SK-N-SH (cell line): ENCODE measurements at regions not wholly inside any gene's neighbourhood (a gene's known extent, or its start where the extent isn't known, plus 50 kb on each side); places are given as distances from the start of the nearest gene placed in this dataset.

Experiments used
- CTCF ChIA-PET: fragments of 300-600, 350-600 bp; formaldehyde crosslinking; extraction: SDS; loops from one replicate; lab custom pipeline; 2021; lab: Yijun Ruan, JAX
- POLR2A ChIA-PET: fragments of 350-600 bp; sonication (Branson Sonifier 250); formaldehyde crosslinking; extraction: SDS; loops from one replicate; lab custom pipeline; 2020; ENCODE audit warnings: antibody characterized with exemption, inconsistent platforms; lab: Yijun Ruan, JAX
- DNase-seq: peaks from one replicate; pipeline ENCODE4 v3.0.0; 2012
- H2AFZ ChIP-seq: fragments of 200-600 bp; sonication (generic); 2 replicates; pipeline ENCODE4 v1.8.1; 2016; ENCODE audit warnings: antibody characterized with exemption, mild to moderate bottlenecking, low read depth
- H3F3A ChIP-seq: fragments of 200-600 bp; sonication (generic); replicated peaks from 2 replicates; pipeline ENCODE3; 2016; ENCODE audit warnings: antibody characterized with exemption, mild to moderate bottlenecking; ENCODE audit not compliant: insufficient read depth
- H3K27ac ChIP-seq, 2 experiments: fragments of 200-500 bp in 1 of 2; fragments of 200-600 bp in 1 of 2; sonication (Bioruptor generic) in 1 of 2; sonication (generic), shearing (Covaris generic) in 1 of 2; 2 replicates each; pipeline versions ENCODE4 v1.5.1 to v1.6.1; 2014 to 2016; ENCODE audit warnings: low read depth in 2 of 2, inconsistent platforms in 1 of 2, low read length in 1 of 2, mild to moderate bottlenecking in 1 of 2, mixed read lengths in 1 of 2
- H3K27me3 ChIP-seq: fragments of 200-600 bp; sonication (generic), shearing (Covaris generic); 2 replicates; pipeline ENCODE4 v1.6.1; 2016; ENCODE audit warnings: mixed run types; ENCODE audit not compliant: insufficient read depth
- H3K36me3 ChIP-seq, 2 experiments: fragments of 200-500 bp in 1 of 2; fragments of 200-600 bp in 1 of 2; sonication (Bioruptor generic) in 1 of 2; sonication (generic) in 1 of 2; replicated peaks in 1 of 2; 2 replicates each; pipeline versions ENCODE3 to v1.5.1; 2014 to 2016; ENCODE audit warnings: low read length in 1 of 2, mild to moderate bottlenecking in 1 of 2; ENCODE audit not compliant: insufficient read depth in 2 of 2, control insufficient read depth in 1 of 2
- H3K4me1 ChIP-seq, 2 experiments: fragments of 200-500 bp in 1 of 2; fragments of 200-600 bp in 1 of 2; sonication (Bioruptor generic) in 1 of 2; sonication (generic), shearing (Covaris generic) in 1 of 2; 2 replicates each; pipeline versions ENCODE4 v1.5.1 to v1.6.1; 2014 to 2016; ENCODE audit warnings: low read depth in 1 of 2, low read length in 1 of 2, mixed run types in 1 of 2; ENCODE audit not compliant: insufficient read depth in 2 of 2, control insufficient read depth in 1 of 2
- H3K4me2 ChIP-seq: fragments of 200-600 bp; sonication (generic), shearing (Covaris generic); 2 replicates; pipeline ENCODE4 v1.6.1; 2017; ENCODE audit warnings: mixed run types
- H3K4me3 ChIP-seq, 2 experiments: fragments of 200-500 bp in 1 of 2; fragments of 200-600 bp in 1 of 2; sonication (Bioruptor generic) in 1 of 2; sonication (generic), shearing (Covaris generic) in 1 of 2; 2 replicates each; pipeline versions ENCODE4 v1.5.1 to v1.8.1; 2014 to 2016; ENCODE audit warnings: low read depth in 2 of 2, inconsistent platforms in 1 of 2, low read length in 1 of 2, mild to moderate bottlenecking in 1 of 2, mixed read lengths in 1 of 2, moderate library complexity in 1 of 2
- H3K79me2 ChIP-seq: fragments of 200-600 bp; sonication (generic); 2 replicates; pipeline ENCODE4 v1.8.1; 2017; ENCODE audit warnings: mild to moderate bottlenecking; ENCODE audit not compliant: insufficient read depth
- H3K9ac ChIP-seq: fragments of 200-600 bp; sonication (generic); 2 replicates; pipeline ENCODE4 v1.6.1; 2017; ENCODE audit warnings: mixed run types
- H3K9me2 ChIP-seq: fragments of 200-600 bp; sonication (generic); 2 replicates; pipeline ENCODE4 v1.6.1; 2017; ENCODE audit warnings: mixed run types
- H3K9me3 ChIP-seq: fragments of 200-600 bp; sonication (generic); 2 replicates; pipeline ENCODE4 v1.6.1; 2017; ENCODE audit warnings: mixed run types, mild to moderate bottlenecking, moderate library complexity
- H4K20me1 ChIP-seq: fragments of 200-600 bp; sonication (generic); 2 replicates; pipeline ENCODE4 v1.6.1; 2017; ENCODE audit warnings: mild to moderate bottlenecking, mixed run types; ENCODE audit not compliant: insufficient read depth
- CHD2 ChIP-seq: fragments of 150-350 bp; IDR thresholded peaks from 2 replicates; pipeline ENCODE4 v1.6.1; 2018; ENCODE audit warnings: low read length; ENCODE audit not compliant: partially characterized antibody
- CTCF ChIP-seq: fragments of 200-600 bp; sonication (generic); IDR thresholded peaks from 2 replicates; pipeline ENCODE4 v1.6.1; 2017; ENCODE audit warnings: antibody characterized with exemption, mild to moderate bottlenecking, moderate library complexity
- EZH2phosphoT487 ChIP-seq: fragments of 200-600 bp; sonication (generic); IDR thresholded peaks from 2 replicates; pipeline ENCODE4 v1.6.1; 2017; ENCODE audit warnings: low read depth, mixed run types, mild to moderate bottlenecking, antibody characterized with exemption, moderate library complexity, borderline replicate concordance
- FOXJ3 ChIP-seq: sonication (generic); formaldehyde crosslinking; IDR thresholded peaks from 2 replicates; pipeline ENCODE4 v1.5.1; 2020; ENCODE audit warnings: mild to moderate bottlenecking, missing genetic modification reagents
- FOXM1 ChIP-seq: IDR thresholded peaks from 2 replicates; pipeline ENCODE4 v1.4.0; 2012; ENCODE audit warnings: low read depth, mild to moderate bottlenecking
- GABPA ChIP-seq: IDR thresholded peaks from 2 replicates; pipeline ENCODE4 v1.4.0; 2012; ENCODE audit warnings: low read depth, mild to moderate bottlenecking
- GATA2 ChIP-seq: sonication (generic); formaldehyde crosslinking; IDR thresholded peaks from 2 replicates; pipeline ENCODE4 v1.5.0; 2020; ENCODE audit warnings: mild to moderate bottlenecking, missing genetic modification reagents
- IRF3 ChIP-seq: fragments of 150-350 bp; IDR thresholded peaks from 2 replicates; pipeline ENCODE4 v1.6.1; 2016; ENCODE audit warnings: mild to moderate bottlenecking, low read depth, low read length
- MAX ChIP-seq: IDR thresholded peaks from 2 replicates; pipeline ENCODE4 v1.4.0; 2012; ENCODE audit warnings: low read depth
- MEF2A ChIP-seq: IDR thresholded peaks from 2 replicates; pipeline ENCODE4 v1.4.0; 2012; ENCODE audit warnings: low read depth, borderline replicate concordance
- MXI1 ChIP-seq: IDR thresholded peaks from 2 replicates; pipeline ENCODE4 v1.6.1; 2012; ENCODE audit warnings: mild to moderate bottlenecking, low read depth, low read length, improper control_type of control experiment
- PBX3 ChIP-seq: IDR thresholded peaks from 2 replicates; pipeline ENCODE4; 2012
- POLR2AphosphoS5 ChIP-seq: IDR thresholded peaks from 2 replicates; pipeline ENCODE4 v1.6.1; 2012; ENCODE audit warnings: low read depth, low read length
- RCOR1 ChIP-seq: fragments of 150-350 bp; IDR thresholded peaks from 2 replicates; pipeline ENCODE4 v1.6.1; 2017; ENCODE audit warnings: antibody characterized with exemption, low read length
- RXRA ChIP-seq: IDR thresholded peaks from 2 replicates; pipeline ENCODE4 v1.4.0; 2012; ENCODE audit warnings: low read depth, mild to moderate bottlenecking, borderline replicate concordance
- SIN3A ChIP-seq: IDR thresholded peaks from 2 replicates; pipeline ENCODE4 v1.6.1; 2012; ENCODE audit warnings: low read depth, mild to moderate bottlenecking, low read length, moderate library complexity, borderline replicate concordance
- SMC3 ChIP-seq: IDR thresholded peaks from 2 replicates; pipeline ENCODE4 v1.6.1; 2012; ENCODE audit warnings: low read depth, low read length, improper control_type of control experiment
- TAF1 ChIP-seq: IDR thresholded peaks from 2 replicates; pipeline ENCODE4 v1.6.1; 2012; ENCODE audit warnings: low read depth, mild to moderate bottlenecking, low read length, moderate library complexity, borderline replicate concordance
- TCF12 ChIP-seq: IDR thresholded peaks from 2 replicates; pipeline ENCODE4 v1.4.0; 2012
- USF1 ChIP-seq: IDR thresholded peaks from 2 replicates; pipeline ENCODE4 v1.4.0; 2012; ENCODE audit warnings: low read depth, borderline replicate concordance
- ZBTB33 ChIP-seq: IDR thresholded peaks from 2 replicates; pipeline ENCODE4 v1.4.0; 2012; ENCODE audit warnings: low read depth, borderline replicate concordance
- WGBS: methylation state at CpG from one replicate; pipeline ENCODE4 v1.1.6; 2017; ENCODE audit warnings: low lambda C conversion rate; 5-methylcytosine and 5-hydroxymethylcytosine counted together

GRCh38 chr4:153093396-153093795, 110.8 kb upstream of the TRIM2 start:
- Histone ChIP-seq H3K4me1 (no peaks in the 10 kb centered on the region), H4K20me1 (no peaks in the 10 kb centered on the region), H2AFZ (no peak overlapping the region), H3K27ac (no peak overlapping the region), H3K36me3 (no peaks in the 10 kb centered on the region), H3K79me2 (no peaks in the 10 kb centered on the region), H3K4me2 (no peak overlapping the region), H3K9me3 (no peaks in the 10 kb centered on the region), H3F3A (no peaks in the 10 kb centered on the region), H3K9me2 (no peaks in the 10 kb centered on the region), H3K9ac (no peak overlapping the region), H3K27me3 (0 out of 2 replicates have a peak, but pooled peaks cover 5% of the 10 kb centered on the region), H3K4me3 (no peak overlapping the region; a peak in 1 of 4 replicates)
- CTCF ChIA-PET = interaction anchor here (1.2 to 9.8 kb wide), 3 partner anchors 9 to 541 kb away, joined by 3 to 76 read pairs (median 6); no protein-coding TSS in a partner anchor
- POLR2A ChIA-PET = no interaction called here
- no peak for DNase-seq
- TF ChIP-seq SMC3 (no peak), IRF3 (no peak), MXI1 (no peak), RCOR1 (no peak), EZH2phosphoT487 (no peak), MEF2A (no peak), POLR2AphosphoS5 (no peak), GATA2 (no peak)
- WGBS = no CpG with 5 or more reads among the region's 1 CpG

GRCh38 chr4:153093802-153094201, 110.4 kb upstream of the TRIM2 start:
- CTCF ChIA-PET = interaction anchor here (1.1 to 9.8 kb wide), 4 partner anchors 10 to 540 kb away, joined by 3 to 76 read pairs (median 4); no protein-coding TSS in a partner anchor
- H3K9me2 ChIP-seq = no peaks in the 10 kb centered on the region
- H3K36me3 ChIP-seq = no peaks in the 10 kb centered on the region
- no peak overlapping the region for H3K4me2 ChIP-seq
- no peaks in the 10 kb centered on the region for H3K9me3 ChIP-seq
- no peak for DNase-seq
- H3K9ac ChIP-seq = no peak overlapping the region
- POLR2A ChIA-PET = no interaction called here
- WGBS = 41% methylated on average over 4 of the region's 4 CpGs
- H3K27ac ChIP-seq = no peak overlapping the region
- H2AFZ ChIP-seq = no peak overlapping the region
- no peaks in the 10 kb centered on the region for H4K20me1 ChIP-seq
- no peaks in the 10 kb centered on the region for H3K79me2 ChIP-seq
- H3K27me3 ChIP-seq = 0 out of 2 replicates have a peak, but pooled peaks cover 5% of the 10 kb centered on the region
- H3K4me1 ChIP-seq = no peaks in the 10 kb centered on the region
- H3F3A ChIP-seq = no peaks in the 10 kb centered on the region
- H3K4me3 ChIP-seq = no peak overlapping the region; a peak in 1 of 4 replicates
- TF ChIP-seq TCF12 (no peak), IRF3 (no peak), MAX (no peak), ZBTB33 (no peak), SIN3A (no peak), FOXM1 (no peak), RXRA (no peak), PBX3 (no peak), FOXJ3 (no peak), TAF1 (no peak), GABPA (no peak), CHD2 (no peak), CTCF (no peak), USF1 (no peak)
